B cell (primary cell): ENCODE measurements at regions not wholly inside any gene's neighbourhood (a gene's known extent, or its start where the extent isn't known, plus 50 kb on each side); places are given as distances from the start of the nearest gene placed in this dataset.

Experiments
- ATAC-seq: fragments of 200-7000 bp; cut with Tn5 transposase; one replicate; pipeline ENCODE4 v1.10.0; 2021; ENCODE audit warnings: low read depth, mild to moderate bottlenecking, moderate number of reproducible peaks, moderate library complexity
- CTCF ChIA-PET: fragments of 350-600 bp; sonication (Branson Sonifier 250); formaldehyde crosslinking; loops from one replicate; lab custom pipeline; 2021; ENCODE audit warnings: antibody characterized with exemption, inconsistent platforms; lab: Charles Lee
- POLR2A ChIA-PET: fragments of 350-600 bp; sonication (Branson Sonifier 250); formaldehyde crosslinking; loops from one replicate; lab custom pipeline; 2021; ENCODE audit warnings: antibody characterized with exemption; lab: Charles Lee
- DNase-seq: peaks from one replicate; pipeline ENCODE4 v3.0.0; 2013
- H2AFZ ChIP-seq: 2 replicates; pipeline ENCODE4 v1.6.1; 2012; ENCODE audit warnings: mild to moderate bottlenecking, low read depth, low read length; ENCODE audit not compliant: insufficient read depth, poor library complexity, severe bottlenecking
- H3K27ac ChIP-seq, 2 donors: 1 replicate in 1 of 2; 2 replicates in 1 of 2; pipeline ENCODE4 v1.5.1; 2012 to 2013; ENCODE audit warnings: low read length in 2 of 2, mild to moderate bottlenecking in 2 of 2, moderate library complexity in 1 of 2
- H3K27me3 ChIP-seq, 4 experiments: fragments of 200-600 bp in 1 of 4; sonication (generic) in 1 of 4; replicated peaks in 1 of 4; 1 replicate in 2 of 4; 2 replicates in 2 of 4; pipeline versions ENCODE4 v1.6.1 to v1.7.0; 2013 to 2016; ENCODE audit warnings: low read length in 3 of 4, mild to moderate bottlenecking in 2 of 4, mixed read lengths in 1 of 4, moderate library complexity in 1 of 4; ENCODE audit not compliant: insufficient read depth in 4 of 4, control insufficient read depth in 3 of 4; ENCODE audit errors: control extremely low read depth in 1 of 4
- H3K36me3 ChIP-seq, 2 experiments: replicated peaks in 1 of 2; 1 replicate in 1 of 2; 2 replicates in 1 of 2; pipeline versions ENCODE4 v1.6.1 to v1.7.1; 2013; ENCODE audit warnings: low read length in 1 of 2; ENCODE audit not compliant: insufficient read depth in 2 of 2, control insufficient read depth in 1 of 2; ENCODE audit errors: control extremely low read depth in 1 of 2, extremely low read depth in 1 of 2
- H3K4me1 ChIP-seq, 2 donors: fragments of 200-600 bp in 1 of 2; sonication (generic) in 1 of 2; 1 replicate in 1 of 2; 2 replicates in 1 of 2; pipeline versions ENCODE4 v1.5.1 to v1.6.1; 2013 to 2017; ENCODE audit warnings: low read length in 2 of 2; ENCODE audit not compliant: control insufficient read depth in 2 of 2, insufficient read depth in 2 of 2
- H3K4me2 ChIP-seq: replicated peaks from 2 replicates; pipeline ENCODE3; 2012; ENCODE audit warnings: mild to moderate bottlenecking, low read depth, low read length; ENCODE audit not compliant: poor library complexity, severe bottlenecking
- H3K4me3 ChIP-seq, 5 experiments: fragments of 200-600 bp in 1 of 5; sonication (generic) in 1 of 5; 1 replicate in 3 of 5; 2 replicates in 2 of 5; pipeline versions ENCODE4 v1.5.1 to v1.7.0; 2011 to 2016; ENCODE audit warnings: low read length in 4 of 5, mild to moderate bottlenecking in 4 of 5, low read depth in 2 of 5, control low read depth in 1 of 5, moderate library complexity in 1 of 5; ENCODE audit not compliant: insufficient read depth in 1 of 5; ENCODE audit errors: control extremely low read depth in 1 of 5, extremely low read depth in 1 of 5
- H3K79me2 ChIP-seq: fragments of 200-600 bp; sonication (generic); one replicate; pipeline ENCODE4 v1.6.0; 2016; ENCODE audit warnings: low read length; ENCODE audit not compliant: control insufficient read depth, insufficient read depth
- H3K9ac ChIP-seq: fragments of 200-600 bp; sonication (generic); 2 replicates; pipeline ENCODE4 v1.6.1; 2017; ENCODE audit warnings: mild to moderate bottlenecking, low read length, moderate library complexity
- H3K9me3 ChIP-seq, 3 donors: one replicate each; pipeline versions ENCODE4 v1.6.1 to v1.7.1; 2013; ENCODE audit warnings: low read length in 2 of 3; ENCODE audit not compliant: control insufficient read depth in 2 of 3, insufficient read depth in 1 of 3; ENCODE audit errors: control extremely low read depth in 1 of 3
- H4K20me1 ChIP-seq: 2 replicates; pipeline ENCODE4 v1.6.0; 2012; ENCODE audit warnings: mild to moderate bottlenecking, low read length; ENCODE audit not compliant: insufficient read depth, control insufficient read depth, poor library complexity, severe bottlenecking
- H3K27ac Mint-ChIP-seq: one replicate; pipeline ENCODE4 v1.8.0; 2021; ENCODE audit warnings: mixed read lengths
- H3K27me3 Mint-ChIP-seq: one replicate; pipeline ENCODE4 v1.8.0; 2021; ENCODE audit warnings: mixed read lengths
- H3K4me1 Mint-ChIP-seq: one replicate; pipeline ENCODE4 v1.8.0; 2021; ENCODE audit warnings: mixed read lengths
- H3K4me3 Mint-ChIP-seq: one replicate; pipeline ENCODE4 v1.8.0; 2021; ENCODE audit warnings: mixed read lengths
- H3K9me3 Mint-ChIP-seq: one replicate; pipeline ENCODE4 v1.8.0; 2022; ENCODE audit warnings: mixed read lengths; ENCODE audit not compliant: insufficient read depth
- EZH2 ChIP-seq: IDR thresholded peaks from 2 replicates; pipeline ENCODE4 v1.6.1; 2012; ENCODE audit warnings: borderline replicate concordance, low read depth, mild to moderate bottlenecking, moderate library complexity, low read length; ENCODE audit not compliant: insufficient read depth, poor library complexity, severe bottlenecking
- WGBS: methylation state at CpG from one replicate; pipeline ENCODE4 v1.1.5; 2013; ENCODE audit warnings: missing lambda C conversion rate; ENCODE audit not compliant: insufficient coverage; 5-methylcytosine and 5-hydroxymethylcytosine counted together
- intact Hi-C: fragments of 100-400 bp; cut with micrococcal nuclease; formaldehyde crosslinking; loops from one replicate; pipeline ENCODE4 v1.10.0; 2022
- TF ChIP-seq, protein P1 (sequence below): fragments of 200-600 bp; IDR thresholded peaks from one replicate; pipeline ENCODE4 v1.8.0; 2022; ENCODE audit warnings: antibody characterized with exemption, mild to moderate bottlenecking

DNA sequence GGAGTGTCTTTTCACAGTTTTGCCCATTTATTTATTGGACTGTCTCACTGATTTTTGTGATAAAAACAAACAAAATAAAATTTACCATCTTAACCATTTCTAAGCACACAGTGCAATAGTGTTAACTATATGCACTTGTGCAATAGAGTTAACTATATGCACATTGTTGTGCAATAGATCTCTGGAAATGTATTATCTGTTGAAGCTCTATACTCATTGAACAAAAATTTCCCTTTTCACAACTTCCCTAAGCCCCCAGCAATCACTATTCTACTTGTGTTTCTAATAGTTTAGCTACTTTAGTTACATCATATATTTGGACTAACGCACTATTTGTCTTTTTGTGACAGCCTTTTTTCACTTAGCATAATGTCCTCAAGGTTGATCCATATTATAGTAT is 59.7 kb upstream of the BEX4 start:
- H4K20me1 ChIP-seq = no peaks in the 10 kb centered on the region
- Mint-ChIP-seq H3K4me1 (no peaks in the 10 kb centered on the region), H3K27me3 (no peaks in the 10 kb centered on the region), H3K9me3 (no peaks in the 10 kb centered on the region), H3K4me3 (no peak overlapping the region), H3K27ac (no peak overlapping the region)
- no peak overlapping the region for H3K4me3 ChIP-seq
- H3K79me2 ChIP-seq = no peaks in the 10 kb centered on the region
- intact Hi-C loops = no loop called here
- H3K9me3 ChIP-seq = no peaks in the 10 kb centered on the region
- ChIA-PET CTCF (no interaction called here), POLR2A (no interaction called here)
- H3K27me3 ChIP-seq = no peaks in the 10 kb centered on the region
- no peak overlapping the region for H3K27ac ChIP-seq
- H3K4me1 ChIP-seq = no peaks in the 10 kb centered on the region
- H3K4me2 ChIP-seq = no peak overlapping the region
- no CpG with 5 or more reads among the region's 1 CpG for WGBS
- no peak for DNase-seq
- no peak for ATAC-seq
- H2AFZ ChIP-seq = no peak overlapping the region
- no peak for TF ChIP-seq EZH2
- TF ChIP-seq, protein P1, sequence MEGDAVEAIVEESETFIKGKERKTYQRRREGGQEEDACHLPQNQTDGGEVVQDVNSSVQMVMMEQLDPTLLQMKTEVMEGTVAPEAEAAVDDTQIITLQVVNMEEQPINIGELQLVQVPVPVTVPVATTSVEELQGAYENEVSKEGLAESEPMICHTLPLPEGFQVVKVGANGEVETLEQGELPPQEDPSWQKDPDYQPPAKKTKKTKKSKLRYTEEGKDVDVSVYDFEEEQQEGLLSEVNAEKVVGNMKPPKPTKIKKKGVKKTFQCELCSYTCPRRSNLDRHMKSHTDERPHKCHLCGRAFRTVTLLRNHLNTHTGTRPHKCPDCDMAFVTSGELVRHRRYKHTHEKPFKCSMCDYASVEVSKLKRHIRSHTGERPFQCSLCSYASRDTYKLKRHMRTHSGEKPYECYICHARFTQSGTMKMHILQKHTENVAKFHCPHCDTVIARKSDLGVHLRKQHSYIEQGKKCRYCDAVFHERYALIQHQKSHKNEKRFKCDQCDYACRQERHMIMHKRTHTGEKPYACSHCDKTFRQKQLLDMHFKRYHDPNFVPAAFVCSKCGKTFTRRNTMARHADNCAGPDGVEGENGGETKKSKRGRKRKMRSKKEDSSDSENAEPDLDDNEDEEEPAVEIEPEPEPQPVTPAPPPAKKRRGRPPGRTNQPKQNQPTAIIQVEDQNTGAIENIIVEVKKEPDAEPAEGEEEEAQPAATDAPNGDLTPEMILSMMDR = no peak
- H3K36me3 ChIP-seq = no peaks in the 10 kb centered on the region
- no peak overlapping the region for H3K9ac ChIP-seq

DNA sequence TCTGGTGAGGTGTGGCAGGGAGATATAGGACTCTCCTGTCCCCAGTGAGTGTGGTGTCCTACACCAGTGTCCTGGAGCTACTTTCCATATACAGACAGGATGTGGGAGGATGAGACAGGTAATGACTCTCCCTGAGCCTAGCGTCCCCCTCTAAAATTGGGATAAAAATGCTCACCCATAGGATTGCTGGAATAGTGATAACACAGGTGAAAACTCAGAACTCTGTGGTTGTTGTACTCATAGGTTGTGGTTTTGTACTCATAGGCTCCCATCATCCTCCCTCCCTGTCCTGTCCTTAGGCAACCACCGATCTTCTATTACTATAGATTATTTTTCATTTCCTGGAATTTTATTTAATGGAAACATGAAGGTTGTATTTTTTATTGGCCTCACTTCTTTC is 60.7 kb upstream of the NXF3 start:
- intact Hi-C loops = no loop called here
- POLR2A ChIA-PET = no interaction called here
- H3K27ac Mint-ChIP-seq = no peak overlapping the region

More for the DNA sequence above, 60.7 kb upstream of the NXF3 start:
- WGBS = no CpG with 5 or more reads among the region's 2 CpGs
- Histone ChIP-seq H2AFZ (no peak overlapping the region), H3K4me1 (no peaks in the 10 kb centered on the region), H3K79me2 (no peaks in the 10 kb centered on the region), H3K27ac (no peak overlapping the region), H3K4me2 (no peak overlapping the region), H3K27me3 (no peaks in the 10 kb centered on the region), H3K36me3 (no peaks in the 10 kb centered on the region), H3K9me3 (no peaks in the 10 kb centered on the region), H3K4me3 (no peak overlapping the region), H3K9ac (no peak overlapping the region), H4K20me1 (no peaks in the 10 kb centered on the region)
- CTCF ChIA-PET = no interaction called here
- DNase-seq (no peak), ATAC-seq (no peak)
- Mint-ChIP-seq H3K9me3 (no peaks in the 10 kb centered on the region), H3K4me1 (no peaks in the 10 kb centered on the region), H3K27me3 (peaks cover 4% of the 10 kb centered on the region), H3K4me3 (no peak overlapping the region)
- no peak for TF ChIP-seq EZH2
- TF ChIP-seq, protein P1 = no peak
